Fibroblast of lung (primary cell): ENCODE measurements at regions not wholly inside any gene's neighbourhood (a gene's known extent, or its start where the extent isn't known, plus 50 kb on each side); places are given as distances from the start of the nearest gene placed in this dataset.

ENCODE experiments used
- DNase-seq, 2 donors: peaks; one replicate each; pipeline versions ENCODE4 v3.0.0 to v3.0.0-alpha.2; 2010; ENCODE audit warnings: low read depth in 2 of 2
- H2AFZ ChIP-seq: 2 replicates; pipeline ENCODE4 v1.5.1; 2012; ENCODE audit warnings: low read length, control low read depth, inconsistent platforms
- H3K27ac ChIP-seq: 2 replicates; pipeline ENCODE4 v1.5.1; 2011; ENCODE audit warnings: low read length, control low read depth; ENCODE audit not compliant: insufficient read depth
- H3K27me3 ChIP-seq: 2 replicates; pipeline ENCODE4 v1.5.1; 2011; ENCODE audit warnings: mild to moderate bottlenecking, low read length; ENCODE audit not compliant: control insufficient read depth, insufficient read depth
- H3K36me3 ChIP-seq: 2 replicates; pipeline ENCODE4 v1.5.1; 2011; ENCODE audit warnings: low read length; ENCODE audit not compliant: control insufficient read depth, insufficient read depth
- H3K4me1 ChIP-seq: 2 replicates; pipeline ENCODE4 v1.5.1; 2011; ENCODE audit warnings: low read length; ENCODE audit not compliant: control insufficient read depth, insufficient read depth; ENCODE audit errors: extremely low read depth
- H3K4me2 ChIP-seq: 2 replicates; pipeline ENCODE4 v1.5.1; 2011; ENCODE audit warnings: low read length, control low read depth; ENCODE audit not compliant: insufficient read depth; ENCODE audit errors: extremely low read depth
- H3K4me3 ChIP-seq, 4 experiments: fragments of 200-600 bp in 1 of 4; sonication (generic) in 1 of 4; replicated peaks in 1 of 4; 2 replicates each; pipeline ENCODE4 v1.5.1; 2011 to 2016; ENCODE audit warnings: low read length in 4 of 4, low read depth in 3 of 4, mild to moderate bottlenecking in 3 of 4, control low read depth in 2 of 4, inconsistent platforms in 1 of 4, mixed read lengths in 1 of 4; ENCODE audit not compliant: insufficient read depth in 1 of 4; ENCODE audit errors: control extremely low read depth in 1 of 4
- H3K79me2 ChIP-seq: 2 replicates; pipeline ENCODE4 v1.5.1; 2012; ENCODE audit warnings: mild to moderate bottlenecking, low read length, inconsistent platforms; ENCODE audit not compliant: control insufficient read depth, insufficient read depth
- H3K9ac ChIP-seq: 2 replicates; pipeline ENCODE4 v1.5.1; 2011; ENCODE audit warnings: mild to moderate bottlenecking, low read length, control low read depth; ENCODE audit not compliant: insufficient read depth
- H3K9me3 ChIP-seq: 2 replicates; pipeline ENCODE4 v1.5.1; 2012; ENCODE audit warnings: low read depth, low read length; ENCODE audit not compliant: control insufficient read depth, insufficient read depth
- H4K20me1 ChIP-seq: 2 replicates; pipeline ENCODE4 v1.5.1; 2011; ENCODE audit warnings: low read length; ENCODE audit not compliant: control insufficient read depth, insufficient read depth; ENCODE audit errors: extremely low read depth
- CTCF ChIP-seq, 2 donors: IDR thresholded peaks in 1 of 2; conservative IDR thresholded peaks in 1 of 2; 1 replicate in 1 of 2; 2 replicates in 1 of 2; pipeline ENCODE4 v1.5.1; 2011 to 2012; ENCODE audit warnings: low read length in 2 of 2, control low read depth in 1 of 2, inconsistent platforms in 1 of 2, low read depth in 1 of 2, mild to moderate bottlenecking in 1 of 2
- EZH2 ChIP-seq: IDR thresholded peaks from 2 replicates; pipeline ENCODE4 v1.5.1; 2012; ENCODE audit warnings: low read length, control low read depth, mild to moderate bottlenecking; ENCODE audit errors: missing control alignments

- no peak for DNase-seq
- Histone ChIP-seq H3K9ac (no peak overlapping the region), H3K4me2 (no peak overlapping the region), H3K79me2 (no peaks in the 10 kb centered on the region), H3K4me1 (no peaks in the 10 kb centered on the region), H3K4me3 (no peak overlapping the region), H3K9me3 (no peaks in the 10 kb centered on the region), H2AFZ (no peak overlapping the region), H4K20me1 (no peaks in the 10 kb centered on the region), H3K27me3 (no peaks in the 10 kb centered on the region), H3K36me3 (no peaks in the 10 kb centered on the region), H3K27ac (no peak overlapping the region)
- no peak for TF ChIP-seq EZH2
- TF ChIP-seq CTCF (conservative IDR thresholded peaks at IDR 0.05 in 1 of 2, IDR thresholded peaks at IDR 0.05 in 1 of 2; ENCODE audit: low read depth in 1 of 2, low read length in 2 of 2): no peak
Observed at GRCh38 chr1:164131949-164132348, 427.0 kb upstream of the PBX1 start.

GRCh38 chr1:164137273-164137925 is 421.6 kb upstream of the PBX1 start:
- Histone ChIP-seq H3K4me2 (no peak overlapping the region), H3K27me3 (no peaks in the 10 kb centered on the region), H4K20me1 (no peaks in the 10 kb centered on the region), H3K79me2 (no peaks in the 10 kb centered on the region), H2AFZ (no peak overlapping the region), H3K9ac (no peak overlapping the region), H3K27ac (no peak overlapping the region), H3K36me3 (no peaks in the 10 kb centered on the region), H3K4me1 (no peaks in the 10 kb centered on the region), H3K9me3 (no peaks in the 10 kb centered on the region), H3K4me3 (no peak overlapping the region)
- no peak for DNase-seq
- TF ChIP-seq EZH2: no peak
- TF ChIP-seq CTCF (conservative IDR thresholded peaks at IDR 0.05 in 1 of 2, IDR thresholded peaks at IDR 0.05 in 1 of 2; ENCODE audit: low read depth in 1 of 2, low read length in 2 of 2): no peak

GRCh38 chr1:164141797-164142196 is 417.2 kb upstream of the PBX1 start:
- H3K9me3 ChIP-seq: no peaks in the 10 kb centered on the region
- TF ChIP-seq CTCF (conservative IDR thresholded peaks at IDR 0.05 in 1 of 2, IDR thresholded peaks at IDR 0.05 in 1 of 2; ENCODE audit: low read depth in 1 of 2, low read length in 2 of 2) (no peak), EZH2 (no peak)
- no peak overlapping the region for H3K27ac ChIP-seq
- DNase-seq: no peak
- H3K4me3 ChIP-seq: no peak overlapping the region
- no peaks in the 10 kb centered on the region for H3K79me2 ChIP-seq
- H2AFZ ChIP-seq: no peak overlapping the region
- H3K9ac ChIP-seq: no peak overlapping the region
- no peaks in the 10 kb centered on the region for H3K4me1 ChIP-seq
- H3K4me2 ChIP-seq: no peak overlapping the region
- no peaks in the 10 kb centered on the region for H3K36me3 ChIP-seq
- no peaks in the 10 kb centered on the region for H3K27me3 ChIP-seq
- no peaks in the 10 kb centered on the region for H4K20me1 ChIP-seq
